Bronchial epithelial cell (primary cell): ENCODE measurements at regions not wholly inside any gene's neighbourhood (a gene's known extent, or its start where the extent isn't known, plus 50 kb on each side); places are given as distances from the start of the nearest gene placed in this dataset.

Experiments used
- DNase-seq: peaks from one replicate; pipeline ENCODE4 v3.0.0-alpha.2; 2010; ENCODE audit warnings: low read depth
- FAIRE-seq: peaks from 2 replicates; lab custom pipeline; 2011; peaks lifted over from hg19 to GRCh38; lab: Jason Lieb, UNC
- H3K27me3 ChIP-seq: 2 replicates; pipeline ENCODE4 v1.5.1; 2011; ENCODE audit warnings: low read length; ENCODE audit not compliant: control insufficient read depth, insufficient read depth
- H3K36me3 ChIP-seq: 2 replicates; pipeline ENCODE4 v1.5.1; 2011; ENCODE audit warnings: low read length; ENCODE audit not compliant: control insufficient read depth, insufficient read depth
- H3K4me3 ChIP-seq: 2 replicates; pipeline ENCODE4 v1.5.1; 2011; ENCODE audit warnings: mild to moderate bottlenecking, low read depth, low read length, control low read depth
- TF ChIP-seq, protein P1 (sequence below): IDR thresholded peaks from 2 replicates; pipeline ENCODE4 v1.5.1; 2011; ENCODE audit warnings: mild to moderate bottlenecking, moderate library complexity, low read length, control low read depth, inconsistent platforms; ENCODE audit not compliant: insufficient read depth, severe bottlenecking

- TF ChIP-seq, protein P1, sequence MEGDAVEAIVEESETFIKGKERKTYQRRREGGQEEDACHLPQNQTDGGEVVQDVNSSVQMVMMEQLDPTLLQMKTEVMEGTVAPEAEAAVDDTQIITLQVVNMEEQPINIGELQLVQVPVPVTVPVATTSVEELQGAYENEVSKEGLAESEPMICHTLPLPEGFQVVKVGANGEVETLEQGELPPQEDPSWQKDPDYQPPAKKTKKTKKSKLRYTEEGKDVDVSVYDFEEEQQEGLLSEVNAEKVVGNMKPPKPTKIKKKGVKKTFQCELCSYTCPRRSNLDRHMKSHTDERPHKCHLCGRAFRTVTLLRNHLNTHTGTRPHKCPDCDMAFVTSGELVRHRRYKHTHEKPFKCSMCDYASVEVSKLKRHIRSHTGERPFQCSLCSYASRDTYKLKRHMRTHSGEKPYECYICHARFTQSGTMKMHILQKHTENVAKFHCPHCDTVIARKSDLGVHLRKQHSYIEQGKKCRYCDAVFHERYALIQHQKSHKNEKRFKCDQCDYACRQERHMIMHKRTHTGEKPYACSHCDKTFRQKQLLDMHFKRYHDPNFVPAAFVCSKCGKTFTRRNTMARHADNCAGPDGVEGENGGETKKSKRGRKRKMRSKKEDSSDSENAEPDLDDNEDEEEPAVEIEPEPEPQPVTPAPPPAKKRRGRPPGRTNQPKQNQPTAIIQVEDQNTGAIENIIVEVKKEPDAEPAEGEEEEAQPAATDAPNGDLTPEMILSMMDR: no peak
- Histone ChIP-seq H3K4me3 (no peak overlapping the region), H3K27me3 (no peaks in the 10 kb centered on the region), H3K36me3 (no peaks in the 10 kb centered on the region)
- DNase-seq: no peak
- no peak for FAIRE-seq
Observed at GRCh38 chr13:86426437-86426836, 627.2 kb upstream of the SLITRK6 start.

DNA sequence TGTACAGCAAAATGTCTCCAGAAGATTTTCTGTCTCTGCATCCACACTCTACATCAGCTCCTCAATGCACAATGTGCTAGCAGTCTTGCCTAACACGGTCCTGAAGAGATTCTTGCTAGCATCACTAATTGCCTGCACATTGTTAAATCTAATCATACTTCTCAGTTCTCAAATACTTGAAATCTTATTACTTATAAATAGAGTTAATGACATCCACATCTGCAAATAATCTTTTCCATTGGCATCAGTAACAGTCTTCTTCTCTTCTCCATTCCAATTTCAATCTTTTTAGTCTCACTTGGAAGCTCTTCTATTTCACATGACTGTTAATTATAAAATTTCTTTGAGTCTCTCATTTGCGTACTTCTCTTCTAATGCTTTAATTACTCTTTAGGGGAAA, 630.5 kb upstream of the SLITRK6 start:
- FAIRE-seq: no peak
- Histone ChIP-seq H3K27me3 (no peaks in the 10 kb centered on the region), H3K36me3 (no peaks in the 10 kb centered on the region), H3K4me3 (no peak overlapping the region)
- TF ChIP-seq, protein P1: no peak
- no peak for DNase-seq

DNA sequence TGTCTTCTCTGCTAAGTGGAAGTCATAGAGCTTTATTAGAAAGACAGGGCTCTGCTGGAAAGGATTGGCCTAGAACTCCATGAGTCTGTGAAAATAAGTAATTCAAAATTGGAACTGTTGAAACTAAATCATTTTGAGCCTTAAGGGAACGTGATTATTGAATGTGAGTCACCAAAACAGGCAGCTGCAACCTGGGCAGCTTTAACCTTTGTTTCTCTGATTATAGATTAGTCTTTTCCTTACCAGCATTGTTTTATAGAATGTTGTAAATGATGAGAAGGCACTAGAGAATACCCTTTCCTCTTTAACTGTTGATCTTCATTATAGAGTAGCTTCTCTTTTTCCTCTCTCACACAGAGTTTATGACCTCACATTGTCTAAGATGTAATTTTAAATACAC, 638.8 kb upstream of the SLITRK6 start:
- Histone ChIP-seq H3K27me3 (no peaks in the 10 kb centered on the region), H3K4me3 (no peak overlapping the region), H3K36me3 (no peaks in the 10 kb centered on the region)
- peak; percentile 12 for DNase-seq
- no peak for FAIRE-seq
- TF ChIP-seq, protein P1: no peak

GRCh38 chr13:86445206-86445605, 646.0 kb upstream of the SLITRK6 start:
- FAIRE-seq (no peak), DNase-seq (no peak)
- Histone ChIP-seq H3K36me3 (no peaks in the 10 kb centered on the region), H3K27me3 (no peaks in the 10 kb centered on the region), H3K4me3 (no peak overlapping the region)
- TF ChIP-seq, protein P1: no peak

DNA sequence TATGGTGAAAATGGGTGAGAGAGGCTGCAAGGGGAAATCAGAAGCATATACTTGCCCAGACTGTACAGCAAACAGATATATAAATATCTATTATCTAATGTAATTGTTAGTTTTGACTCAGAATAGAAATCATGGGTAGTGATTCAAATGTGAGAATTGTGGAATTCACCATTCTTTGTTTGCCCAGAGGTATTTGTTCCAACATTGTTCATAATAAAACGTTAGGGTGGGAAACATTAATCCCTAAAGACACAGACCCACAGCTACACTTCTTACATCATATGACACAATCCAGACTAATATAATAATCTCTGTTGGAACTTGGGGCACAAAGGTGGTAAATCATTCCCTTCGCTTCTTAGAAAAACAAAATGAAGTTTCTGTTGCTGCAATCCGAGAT, 646.5 kb upstream of the SLITRK6 start:
- FAIRE-seq: no peak
- no peaks in the 10 kb centered on the region for H3K27me3 ChIP-seq
- H3K4me3 ChIP-seq: no peak overlapping the region
- no peaks in the 10 kb centered on the region for H3K36me3 ChIP-seq
- TF ChIP-seq, protein P1: no peak
- peak; percentile 14 for DNase-seq

DNA sequence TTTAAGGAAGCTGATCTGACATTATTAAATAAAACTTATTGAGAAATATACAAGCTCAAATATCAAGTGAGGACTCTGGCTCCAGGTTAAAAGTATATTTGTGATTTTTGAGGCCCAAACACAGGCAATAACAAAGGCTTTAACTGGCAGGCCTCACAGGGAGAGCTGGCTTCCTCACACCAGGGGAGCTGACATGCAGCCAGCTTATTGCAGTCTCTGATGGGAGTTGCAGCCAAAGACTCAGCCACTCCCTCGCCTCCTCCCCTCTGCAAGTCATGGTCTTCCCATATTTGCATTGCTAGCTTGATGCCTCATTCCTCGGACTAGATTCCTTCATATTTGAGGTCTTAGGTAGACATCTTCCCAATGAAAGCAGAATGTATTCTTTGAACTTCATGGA, 647.1 kb upstream of the SLITRK6 start:
- Histone ChIP-seq H3K4me3 (no peak overlapping the region), H3K27me3 (no peaks in the 10 kb centered on the region), H3K36me3 (no peaks in the 10 kb centered on the region)
- no peak for FAIRE-seq
- DNase-seq: peak; percentile 44
- TF ChIP-seq, protein P1: no peak
